WTC11 (cell line): ENCODE measurements at regions not wholly inside any gene's neighbourhood (a gene's known extent, or its start where the extent isn't known, plus 50 kb on each side); places are given as distances from the start of the nearest gene placed in this dataset.
A peak's percentile ranks its signal among the peaks of the same experiment; 100 is the strongest.

ENCODE experiments used
- ATAC-seq: fragments of 200-7000 bp; cut with Tn5 transposase; 2 replicates; pipeline ENCODE4 v1.10.0; 2021; ENCODE audit warnings: mild to moderate bottlenecking, moderate library complexity
- CTCF ChIA-PET: fragments of 300-600 bp; sonication (Branson Sonifier 250); formaldehyde crosslinking; loops from one replicate; lab custom pipeline; 2021; ENCODE audit warnings: antibody characterized with exemption; lab: Charles Lee
- POLR2A ChIA-PET: fragments of 350-600 bp; sonication (Branson Sonifier 250); formaldehyde crosslinking; loops from one replicate; lab custom pipeline; 2021; ENCODE audit warnings: antibody characterized with exemption; lab: Charles Lee
- DNase-seq: peaks from one replicate; pipeline ENCODE4 v3.0.0; 2021; ENCODE audit warnings: low spot score
- H3K27ac Mint-ChIP-seq: 2 replicates; pipeline ENCODE4 v1.8.0; 2021; ENCODE audit warnings: mixed read lengths
- H3K27me3 Mint-ChIP-seq: 2 replicates; pipeline ENCODE4 v1.8.0; 2021; ENCODE audit warnings: low read depth, mild to moderate bottlenecking, moderate library complexity, mixed read lengths
- H3K36me3 Mint-ChIP-seq: 2 replicates; pipeline ENCODE4 v1.8.0; 2021; ENCODE audit warnings: mixed read lengths
- H3K4me1 Mint-ChIP-seq: 2 replicates; pipeline ENCODE4 v1.8.0; 2022; ENCODE audit warnings: mixed read lengths
- H3K4me3 Mint-ChIP-seq: 2 replicates; pipeline ENCODE4 v1.8.0; 2021; ENCODE audit warnings: mild to moderate bottlenecking, moderate library complexity, mixed read lengths
- H3K9me3 Mint-ChIP-seq: 2 replicates; pipeline ENCODE4 v1.8.0; 2021; ENCODE audit warnings: mixed read lengths
- AFF4 ChIP-seq: sonication (generic); formaldehyde crosslinking; IDR thresholded peaks from 2 replicates; pipeline ENCODE4 v1.8.1; 2023; ENCODE audit warnings: mild to moderate bottlenecking, missing genetic modification reagents, borderline replicate concordance
- CREM ChIP-seq: sonication (generic); formaldehyde crosslinking; IDR thresholded peaks from 2 replicates; pipeline ENCODE4 v1.8.1; 2022; ENCODE audit warnings: mild to moderate bottlenecking, missing genetic modification reagents, moderate library complexity
- E2F4 ChIP-seq: sonication (generic); formaldehyde crosslinking; IDR thresholded peaks from 2 replicates; pipeline ENCODE4 v1.8.1; 2022; ENCODE audit warnings: low read depth, mild to moderate bottlenecking, moderate library complexity, missing genetic modification reagents, borderline replicate concordance
- ETV6 ChIP-seq: sonication (generic); formaldehyde crosslinking; IDR thresholded peaks from 2 replicates; pipeline ENCODE4 v1.8.1; 2022; ENCODE audit warnings: mild to moderate bottlenecking, missing genetic modification reagents
- FOXP1 ChIP-seq: sonication (generic); formaldehyde crosslinking; IDR thresholded peaks from 2 replicates; pipeline ENCODE4 v1.8.0; 2022; ENCODE audit warnings: missing genetic modification reagents, mild to moderate bottlenecking, moderate library complexity, borderline replicate concordance
- JUN ChIP-seq: sonication (generic); formaldehyde crosslinking; IDR thresholded peaks from 2 replicates; pipeline ENCODE4 v1.8.0; 2023; ENCODE audit warnings: mild to moderate bottlenecking, missing genetic modification reagents
- KAT7 ChIP-seq: sonication (generic); formaldehyde crosslinking; IDR thresholded peaks from 2 replicates; pipeline ENCODE4 v1.8.1; 2023; ENCODE audit warnings: missing genetic modification reagents, mild to moderate bottlenecking, borderline replicate concordance
- MYBL2 ChIP-seq: sonication (generic); formaldehyde crosslinking; IDR thresholded peaks from 2 replicates; pipeline ENCODE4 v1.8.1; 2023; ENCODE audit warnings: mild to moderate bottlenecking, moderate library complexity, missing genetic modification reagents
- NR1H2 ChIP-seq: sonication (generic); formaldehyde crosslinking; IDR thresholded peaks from 2 replicates; pipeline ENCODE4 v1.9.0; 2021; ENCODE audit warnings: mild to moderate bottlenecking, moderate library complexity, missing genetic modification reagents
- NR3C1 ChIP-seq: sonication (generic); formaldehyde crosslinking; conservative IDR thresholded peaks from 2 replicates; pipeline ENCODE4 v1.8.1; 2023; ENCODE audit warnings: low read depth, mild to moderate bottlenecking, missing genetic modification reagents
- PRRX2 ChIP-seq: fragments of 250-450 bp; sonication (Bioruptor Pico); IDR thresholded peaks from 2 replicates; pipeline ENCODE4 v1.8.0; 2021; ENCODE audit warnings: mild to moderate bottlenecking
- TEAD4 ChIP-seq: sonication (generic); formaldehyde crosslinking; IDR thresholded peaks from 2 replicates; pipeline ENCODE4 v1.8.0; 2022; ENCODE audit warnings: mild to moderate bottlenecking, missing genetic modification reagents
- ZBTB21 ChIP-seq: sonication (generic); formaldehyde crosslinking; IDR thresholded peaks from 2 replicates; pipeline ENCODE4 v1.8.1; 2023; ENCODE audit warnings: mild to moderate bottlenecking, missing genetic modification reagents, borderline replicate concordance
- ZNF219 ChIP-seq: sonication (generic); formaldehyde crosslinking; IDR thresholded peaks from 2 replicates; pipeline ENCODE4 v1.8.0; 2023; ENCODE audit warnings: missing genetic modification reagents, mild to moderate bottlenecking, borderline replicate concordance
- ZNF317 ChIP-seq: sonication (generic); formaldehyde crosslinking; IDR thresholded peaks from 2 replicates; pipeline ENCODE4 v1.8.1; 2023; ENCODE audit warnings: low read depth, mild to moderate bottlenecking, moderate library complexity, missing genetic modification reagents, borderline replicate concordance
- TF ChIP-seq, protein P1 (sequence below): sonication (generic); formaldehyde crosslinking; IDR thresholded peaks from 2 replicates; pipeline ENCODE4 v1.8.1; 2022; ENCODE audit warnings: mild to moderate bottlenecking, moderate library complexity, missing genetic modification reagents
- TF ChIP-seq, protein P2 (sequence below): sonication (generic); formaldehyde crosslinking; IDR thresholded peaks from 2 replicates; pipeline ENCODE4 v1.8.1; 2023; ENCODE audit warnings: mild to moderate bottlenecking, missing genetic modification reagents, moderate library complexity
- TF ChIP-seq, protein P3 (sequence below): sonication (generic); formaldehyde crosslinking; IDR thresholded peaks from 2 replicates; pipeline ENCODE4 v1.8.0; 2022; ENCODE audit warnings: mild to moderate bottlenecking, missing genetic modification reagents
- TF ChIP-seq, protein P4 (sequence below): sonication (generic); formaldehyde crosslinking; IDR thresholded peaks from 2 replicates; pipeline ENCODE4 v1.8.1; 2023; ENCODE audit warnings: mild to moderate bottlenecking, missing genetic modification reagents
- TF ChIP-seq, protein P5 (sequence below): sonication (generic); formaldehyde crosslinking; IDR thresholded peaks from 2 replicates; pipeline ENCODE4 v1.8.1; 2023; ENCODE audit warnings: mild to moderate bottlenecking, moderate library complexity, missing genetic modification reagents

- TF ChIP-seq E2F4 (CRISPR knock-in tag), result no peak
- TF ChIP-seq PRRX2 (CRISPR knock-in tag), result no peak
- TF ChIP-seq ZNF219, result no peak
- TF ChIP-seq, protein P1, sequence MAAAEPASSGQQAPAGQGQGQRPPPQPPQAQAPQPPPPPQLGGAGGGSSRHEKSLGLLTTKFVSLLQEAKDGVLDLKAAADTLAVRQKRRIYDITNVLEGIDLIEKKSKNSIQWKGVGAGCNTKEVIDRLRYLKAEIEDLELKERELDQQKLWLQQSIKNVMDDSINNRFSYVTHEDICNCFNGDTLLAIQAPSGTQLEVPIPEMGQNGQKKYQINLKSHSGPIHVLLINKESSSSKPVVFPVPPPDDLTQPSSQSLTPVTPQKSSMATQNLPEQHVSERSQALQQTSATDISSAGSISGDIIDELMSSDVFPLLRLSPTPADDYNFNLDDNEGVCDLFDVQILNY (CRISPR knock-in tag), result no peak
- TF ChIP-seq NR3C1, result no peak
- TF ChIP-seq ZNF317 (CRISPR knock-in tag), result no peak
- TF ChIP-seq FOXP1, result no peak
- no peak for TF ChIP-seq MYBL2 (CRISPR knock-in tag)
- TF ChIP-seq, protein P2, sequence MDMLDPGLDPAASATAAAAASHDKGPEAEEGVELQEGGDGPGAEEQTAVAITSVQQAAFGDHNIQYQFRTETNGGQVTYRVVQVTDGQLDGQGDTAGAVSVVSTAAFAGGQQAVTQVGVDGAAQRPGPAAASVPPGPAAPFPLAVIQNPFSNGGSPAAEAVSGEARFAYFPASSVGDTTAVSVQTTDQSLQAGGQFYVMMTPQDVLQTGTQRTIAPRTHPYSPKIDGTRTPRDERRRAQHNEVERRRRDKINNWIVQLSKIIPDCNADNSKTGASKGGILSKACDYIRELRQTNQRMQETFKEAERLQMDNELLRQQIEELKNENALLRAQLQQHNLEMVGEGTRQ, result no peak
- no peak for TF ChIP-seq ETV6 (CRISPR knock-in tag)
- TF ChIP-seq, protein P3, sequence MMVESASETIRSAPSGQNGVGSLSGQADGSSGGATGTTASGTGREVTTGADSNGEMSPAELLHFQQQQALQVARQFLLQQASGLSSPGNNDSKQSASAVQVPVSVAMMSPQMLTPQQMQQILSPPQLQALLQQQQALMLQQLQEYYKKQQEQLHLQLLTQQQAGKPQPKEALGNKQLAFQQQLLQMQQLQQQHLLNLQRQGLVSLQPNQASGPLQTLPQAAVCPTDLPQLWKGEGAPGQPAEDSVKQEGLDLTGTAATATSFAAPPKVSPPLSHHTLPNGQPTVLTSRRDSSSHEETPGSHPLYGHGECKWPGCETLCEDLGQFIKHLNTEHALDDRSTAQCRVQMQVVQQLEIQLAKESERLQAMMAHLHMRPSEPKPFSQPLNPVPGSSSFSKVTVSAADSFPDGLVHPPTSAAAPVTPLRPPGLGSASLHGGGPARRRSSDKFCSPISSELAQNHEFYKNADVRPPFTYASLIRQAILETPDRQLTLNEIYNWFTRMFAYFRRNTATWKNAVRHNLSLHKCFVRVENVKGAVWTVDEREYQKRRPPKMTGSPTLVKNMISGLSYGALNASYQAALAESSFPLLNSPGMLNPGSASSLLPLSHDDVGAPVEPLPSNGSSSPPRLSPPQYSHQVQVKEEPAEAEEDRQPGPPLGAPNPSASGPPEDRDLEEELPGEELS (CRISPR knock-in tag), result no peak
- no peak for TF ChIP-seq NR1H2 (CRISPR knock-in tag)
Measured at GRCh38 chr3:117995842-117996437, 1038.7 kb downstream of the IGSF11 start (continued).

- Mint-ChIP-seq H3K36me3 (no peaks in the 10 kb centered on the region), H3K27ac (no peak overlapping the region), H3K27me3 (no peaks in the 10 kb centered on the region), H3K4me1 (peaks cover 14% of the 10 kb centered on the region), H3K4me3 (no peak overlapping the region), H3K9me3 (no peaks in the 10 kb centered on the region)
- ATAC-seq (peak; percentile 89), DNase-seq (peak; percentile 87)
- POLR2A ChIA-PET, result interaction anchor here (0.6 to 1.1 kb wide), 2 partner anchors 11 to 606 kb away, joined by 3 read pairs; no protein-coding TSS in a partner anchor
- CTCF ChIA-PET, result interaction anchor here (0.5 to 2.2 kb wide), 33 partner anchors 9 to 1226 kb away, joined by 3 to 9 read pairs (median 3); no protein-coding TSS in a partner anchor
- TF ChIP-seq TEAD4 (CRISPR knock-in tag) (0 out of 2 replicates have a peak, but pooled peaks have one; percentile 14), JUN (CRISPR knock-in tag) (peak; percentile 21; the same call in 1 of the 2 replicates), AFF4 (0 out of 2 replicates have a peak, but pooled peaks have one; percentile 73), KAT7 (CRISPR knock-in tag) (no peak), CREM (no peak), ZBTB21 (no peak)
- TF ChIP-seq, protein P4, sequence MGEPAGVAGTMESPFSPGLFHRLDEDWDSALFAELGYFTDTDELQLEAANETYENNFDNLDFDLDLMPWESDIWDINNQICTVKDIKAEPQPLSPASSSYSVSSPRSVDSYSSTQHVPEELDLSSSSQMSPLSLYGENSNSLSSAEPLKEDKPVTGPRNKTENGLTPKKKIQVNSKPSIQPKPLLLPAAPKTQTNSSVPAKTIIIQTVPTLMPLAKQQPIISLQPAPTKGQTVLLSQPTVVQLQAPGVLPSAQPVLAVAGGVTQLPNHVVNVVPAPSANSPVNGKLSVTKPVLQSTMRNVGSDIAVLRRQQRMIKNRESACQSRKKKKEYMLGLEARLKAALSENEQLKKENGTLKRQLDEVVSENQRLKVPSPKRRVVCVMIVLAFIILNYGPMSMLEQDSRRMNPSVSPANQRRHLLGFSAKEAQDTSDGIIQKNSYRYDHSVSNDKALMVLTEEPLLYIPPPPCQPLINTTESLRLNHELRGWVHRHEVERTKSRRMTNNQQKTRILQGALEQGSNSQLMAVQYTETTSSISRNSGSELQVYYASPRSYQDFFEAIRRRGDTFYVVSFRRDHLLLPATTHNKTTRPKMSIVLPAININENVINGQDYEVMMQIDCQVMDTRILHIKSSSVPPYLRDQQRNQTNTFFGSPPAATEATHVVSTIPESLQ, result no peak
- TF ChIP-seq, protein P5, sequence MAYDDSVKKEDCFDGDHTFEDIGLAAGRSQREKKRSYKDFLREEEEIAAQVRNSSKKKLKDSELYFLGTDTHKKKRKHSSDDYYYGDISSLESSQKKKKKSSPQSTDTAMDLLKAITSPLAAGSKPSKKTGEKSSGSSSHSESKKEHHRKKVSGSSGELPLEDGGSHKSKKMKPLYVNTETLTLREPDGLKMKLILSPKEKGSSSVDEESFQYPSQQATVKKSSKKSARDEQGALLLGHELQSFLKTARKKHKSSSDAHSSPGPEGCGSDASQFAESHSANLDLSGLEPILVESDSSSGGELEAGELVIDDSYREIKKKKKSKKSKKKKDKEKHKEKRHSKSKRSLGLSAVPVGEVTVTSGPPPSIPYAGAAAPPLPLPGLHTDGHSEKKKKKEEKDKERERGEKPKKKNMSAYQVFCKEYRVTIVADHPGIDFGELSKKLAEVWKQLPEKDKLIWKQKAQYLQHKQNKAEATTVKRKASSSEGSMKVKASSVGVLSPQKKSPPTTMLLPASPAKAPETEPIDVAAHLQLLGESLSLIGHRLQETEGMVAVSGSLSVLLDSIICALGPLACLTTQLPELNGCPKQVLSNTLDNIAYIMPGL (CRISPR knock-in tag), result no peak
Measured at GRCh38 chr3:117997201-117998049, 1037.2 kb downstream of the IGSF11 start.
